ENCODE measurements at regions not wholly inside any gene's neighbourhood (a gene's known extent, or its start where the extent isn't known, plus 50 kb on each side); places are given as distances from the start of the nearest gene placed in this dataset.

- no peak for DNase-seq
Observed at GRCh38 chr1:83718338-83718737, 280.6 kb downstream of the TTLL7 start.

GRCh38 chr1:83717785-83718184 lies 281.1 kb downstream of the TTLL7 start:
- no peak for DNase-seq

- no peak for DNase-seq
Observed at GRCh38 chr1:83716641-83717040, 282.3 kb downstream of the TTLL7 start.

- DNase-seq, result no peak
Observed at GRCh38 chr1:83715550-83715949, 283.4 kb downstream of the TTLL7 start.

- DNase-seq, result no peak
Observed at GRCh38 chr1:83709662-83710061, 289.3 kb downstream of the TTLL7 start.

- no peak for DNase-seq
Observed at GRCh38 chr1:83706354-83706938, 292.5 kb downstream of the TTLL7 start.

GRCh38 chr1:83705091-83705490 lies 293.8 kb downstream of the TTLL7 start:
- DNase-seq, result no peak

GRCh38 chr1:83704350-83704749 lies 294.6 kb downstream of the TTLL7 start:
- no peak for DNase-seq

- DNase-seq, result no peak
Observed at GRCh38 chr1:83702356-83702755, 296.6 kb downstream of the TTLL7 start.

- no peak for DNase-seq
Observed at GRCh38 chr1:83701355-83701754, 297.6 kb downstream of the TTLL7 start.

GRCh38 chr1:83698644-83699043 lies 300.3 kb downstream of the TTLL7 start:
- no peak for DNase-seq

GRCh38 chr1:83697961-83698360 lies 301.0 kb downstream of the TTLL7 start:
- DNase-seq, result no peak

GRCh38 chr1:83697220-83697619 lies 301.7 kb downstream of the TTLL7 start:
- no peak for DNase-seq

- DNase-seq, result no peak
Observed at GRCh38 chr1:83694449-83694848, 304.5 kb downstream of the TTLL7 start.

GRCh38 chr1:83693427-83694126 lies 305.4 kb downstream of the TTLL7 start:
- peak; percentile 58 for DNase-seq

- DNase-seq, result peak; percentile 50
Observed at GRCh38 chr1:83692524-83693381, 306.2 kb downstream of the TTLL7 start.

GRCh38 chr1:83691953-83692500 lies 306.9 kb downstream of the TTLL7 start:
- DNase-seq, result no peak

GRCh38 chr1:83689921-83690868 lies 308.7 kb downstream of the TTLL7 start:
- no peak for DNase-seq

GRCh38 chr1:83682132-83682531 lies 316.8 kb downstream of the TTLL7 start:
- DNase-seq, result no peak

GRCh38 chr1:83676106-83676505 lies 322.8 kb downstream of the TTLL7 start:
- DNase-seq, result no peak

GRCh38 chr1:83673312-83673711 lies 325.6 kb downstream of the TTLL7 start:
- DNase-seq, result no peak

- DNase-seq, result no peak
Observed at GRCh38 chr1:83671586-83671985, 327.3 kb downstream of the TTLL7 start.

All from DMS79 treated with DMSO at 0.1 percent for 48 hours (cell line).